H9 (cell line): ENCODE measurements at regions not wholly inside any gene's neighbourhood (a gene's known extent, or its start where the extent isn't known, plus 50 kb on each side); places are given as distances from the start of the nearest gene placed in this dataset.

Experiments used
- DNase-seq: peaks from one replicate; pipeline ENCODE4 v3.0.0-alpha.2; 2017
- H2AFZ ChIP-seq: one replicate; pipeline ENCODE4 v1.6.1; 2013; ENCODE audit warnings: mild to moderate bottlenecking, low read length, control low read depth, moderate library complexity
- H2AK5ac ChIP-seq: 2 replicates; pipeline ENCODE4 v1.6.1; 2013; ENCODE audit warnings: low read length, control low read depth, mixed read lengths; ENCODE audit not compliant: insufficient read length
- H2BK120ac ChIP-seq: one replicate; pipeline ENCODE4 v1.6.1; 2013; ENCODE audit warnings: low read depth, mild to moderate bottlenecking, low read length, control low read depth, inconsistent platforms; ENCODE audit not compliant: poor library complexity, severe bottlenecking
- H2BK12ac ChIP-seq: 2 replicates; pipeline ENCODE4 v1.6.1; 2013; ENCODE audit warnings: low read length, control low read depth, mixed read lengths, low read depth; ENCODE audit not compliant: insufficient read length
- H2BK15ac ChIP-seq: 2 replicates; pipeline ENCODE4 v1.6.1; 2013; ENCODE audit warnings: low read depth, low read length, control low read depth
- H2BK20ac ChIP-seq: one replicate; pipeline ENCODE4 v1.6.1; 2013; ENCODE audit warnings: low read depth, mild to moderate bottlenecking, low read length, control low read depth, inconsistent platforms; ENCODE audit not compliant: poor library complexity, severe bottlenecking
- H2BK5ac ChIP-seq: 2 replicates; pipeline ENCODE4 v1.6.1; 2013; ENCODE audit warnings: low read length, control low read depth, mixed read lengths; ENCODE audit not compliant: insufficient read length
- H3K14ac ChIP-seq: 2 replicates; pipeline ENCODE4 v1.6.1; 2013; ENCODE audit warnings: low read length, control low read depth; ENCODE audit not compliant: insufficient read depth
- H3K18ac ChIP-seq: 2 replicates; pipeline ENCODE4 v1.6.1; 2013; ENCODE audit warnings: low read depth, mild to moderate bottlenecking, mixed read lengths, low read length, control low read depth; ENCODE audit not compliant: insufficient read length
- H3K23ac ChIP-seq: 2 replicates; pipeline ENCODE4 v1.6.1; 2013; ENCODE audit warnings: low read length, control low read depth, mixed read lengths, low read depth; ENCODE audit not compliant: insufficient read length
- H3K23me2 ChIP-seq: 2 replicates; pipeline ENCODE4 v1.6.1; 2013; ENCODE audit warnings: low read depth, mild to moderate bottlenecking, mixed read lengths, low read length, control low read depth; ENCODE audit not compliant: insufficient read length, poor library complexity, severe bottlenecking
- H3K27ac ChIP-seq: 2 replicates; pipeline ENCODE4 v1.5.1; 2013; ENCODE audit warnings: low read length, control low read depth, mixed read lengths, low read depth; ENCODE audit not compliant: insufficient read length
- H3K27me3 ChIP-seq: 2 replicates; pipeline ENCODE4 v1.6.1; 2013; ENCODE audit warnings: low read length, control low read depth, inconsistent platforms; ENCODE audit not compliant: insufficient read depth
- H3K4ac ChIP-seq: 2 replicates; pipeline ENCODE4 v1.6.1; 2013; ENCODE audit warnings: low read depth, mild to moderate bottlenecking, control low read depth, inconsistent platforms, low read length, moderate library complexity
- H3K4me1 ChIP-seq: 2 replicates; pipeline ENCODE4 v1.6.1; 2013; ENCODE audit warnings: low read length, control low read depth, inconsistent platforms; ENCODE audit not compliant: insufficient read depth
- H3K4me2 ChIP-seq: 2 replicates; pipeline ENCODE4 v1.6.1; 2013; ENCODE audit warnings: low read length, control low read depth, mixed read lengths; ENCODE audit not compliant: insufficient read length, insufficient read depth
- H3K56ac ChIP-seq: 2 replicates; pipeline ENCODE4 v1.6.1; 2013; ENCODE audit warnings: low read depth, mild to moderate bottlenecking, mixed read lengths, low read length, control low read depth; ENCODE audit not compliant: insufficient read length
- H3K79me1 ChIP-seq: 2 replicates; pipeline ENCODE4 v1.6.1; 2013; ENCODE audit warnings: low read depth, mild to moderate bottlenecking, moderate library complexity, low read length, control low read depth, inconsistent platforms; ENCODE audit not compliant: insufficient read depth, poor library complexity, severe bottlenecking
- H3K79me2 ChIP-seq: 2 replicates; pipeline ENCODE4 v1.6.1; 2013; ENCODE audit warnings: low read length, control low read depth, inconsistent platforms; ENCODE audit not compliant: insufficient read depth
- H3K9ac ChIP-seq: 2 replicates; pipeline ENCODE4 v1.6.1; 2013; ENCODE audit warnings: low read length, control low read depth, mixed read lengths; ENCODE audit not compliant: insufficient read length; ENCODE audit errors: extremely low read depth
- H3K9me3 ChIP-seq: one replicate; pipeline ENCODE4 v1.6.1; 2013; ENCODE audit warnings: low read depth, low read length, inconsistent platforms; ENCODE audit not compliant: control insufficient read depth
- H3T11ph ChIP-seq: one replicate; pipeline ENCODE4 v1.6.1; 2013; ENCODE audit warnings: mild to moderate bottlenecking, low read length, control low read depth, inconsistent platforms
- H4K20me1 ChIP-seq: one replicate; pipeline ENCODE4 v1.6.1; 2013; ENCODE audit not compliant: control insufficient read depth, insufficient read length, insufficient read depth
- H4K5ac ChIP-seq: 2 replicates; pipeline ENCODE4 v1.6.1; 2013; ENCODE audit warnings: low read depth, mild to moderate bottlenecking, mixed read lengths, low read length, control low read depth; ENCODE audit not compliant: insufficient read length
- H4K8ac ChIP-seq: replicated peaks from 2 replicates; pipeline ENCODE4 v1.6.1; 2013; ENCODE audit warnings: low read length, control low read depth, mixed read lengths, low read depth; ENCODE audit not compliant: insufficient read length
- H4K91ac ChIP-seq: 2 replicates; pipeline ENCODE4 v1.6.1; 2013; ENCODE audit warnings: low read depth, mild to moderate bottlenecking, moderate library complexity, mixed read lengths, low read length, control low read depth; ENCODE audit not compliant: insufficient read length
- H3K27ac Mint-ChIP-seq, 3 experiments: 2 replicates in 2 of 3; 3 replicates in 1 of 3; pipeline ENCODE4 v1.8.0; 2020 to 2021; ENCODE audit warnings: mixed read lengths in 3 of 3, mild to moderate bottlenecking in 1 of 3, moderate library complexity in 1 of 3
- H3K27me3 Mint-ChIP-seq: 2 replicates; pipeline ENCODE4 v1.8.0; 2021; ENCODE audit warnings: low read depth, mild to moderate bottlenecking, moderate library complexity, mixed read lengths
- H3K36me3 Mint-ChIP-seq, 3 experiments: 2 replicates in 2 of 3; 3 replicates in 1 of 3; pipeline ENCODE4 v1.8.0; 2020 to 2021; ENCODE audit warnings: low read depth in 3 of 3, mixed read lengths in 3 of 3; ENCODE audit not compliant: insufficient read depth in 1 of 3
- H3K4me1 Mint-ChIP-seq, 2 experiments: 2 replicates each; pipeline ENCODE4 v1.8.0; 2020; ENCODE audit warnings: mixed read lengths in 2 of 2
- H3K4me3 Mint-ChIP-seq, 2 experiments: 2 replicates in 1 of 2; 3 replicates in 1 of 2; pipeline ENCODE4 v1.8.0; 2020 to 2021; ENCODE audit warnings: mild to moderate bottlenecking in 2 of 2, mixed read lengths in 2 of 2, moderate library complexity in 1 of 2
- H3K9me3 Mint-ChIP-seq, 2 experiments: 2 replicates in 1 of 2; 3 replicates in 1 of 2; pipeline ENCODE4 v1.8.0; 2020; ENCODE audit warnings: mild to moderate bottlenecking in 2 of 2, mixed read lengths in 2 of 2, moderate library complexity in 1 of 2
- CTCF ChIP-seq: fragments of 200-600 bp; sonication (generic); conservative IDR thresholded peaks from 3 replicates; pipeline ENCODE4 v1.8.0; 2021; ENCODE audit warnings: antibody characterized with exemption, mild to moderate bottlenecking
- WGBS: extraction: QIAGEN DNeasy Blood & Tissue Kit; methylation state at CpG from one replicate; pipeline ENCODE4 v1.1.7; 2013; ENCODE audit warnings: missing lambda C conversion rate, low lambda C conversion rate, mixed read lengths; ENCODE audit not compliant: insufficient read length; ENCODE audit errors: extremely low coverage; 5-methylcytosine and 5-hydroxymethylcytosine counted together

- WGBS: no CpG with 5 or more reads among the region's 3 CpGs
- no peak overlapping the region for H3K18ac ChIP-seq
- no peak overlapping the region for H2AK5ac ChIP-seq
- H2AFZ ChIP-seq: no peak overlapping the region
- H2BK5ac ChIP-seq: no peak overlapping the region
- no peak overlapping the region for H3K4ac ChIP-seq
- H3K23me2 ChIP-seq: no peaks in the 10 kb centered on the region
- no peak overlapping the region for H3K4me2 ChIP-seq
- H2BK15ac ChIP-seq: no peak overlapping the region
- H3K9me3 ChIP-seq: peaks cover 5% of the 10 kb centered on the region
- no peak overlapping the region for H2BK12ac ChIP-seq
- H3K9me3 Mint-ChIP-seq: peaks cover 3 to 5% of the 10 kb centered on the region in 2 experiments; a peak in 3 of 5 replicates
- peaks cover 0 to 6% (median 0%) of the 10 kb centered on the region in 3 experiments; a peak in 2 of 7 replicates for H3K36me3 Mint-ChIP-seq
- no peak overlapping the region for H2BK20ac ChIP-seq
- H2BK120ac ChIP-seq: no peak overlapping the region
- H3K79me2 ChIP-seq: no peaks in the 10 kb centered on the region
- H3K9ac ChIP-seq: no peak overlapping the region
- no peak overlapping the region for H3K14ac ChIP-seq
- H3K27me3 ChIP-seq: no peaks in the 10 kb centered on the region
- peaks cover 0 to 5% of the 10 kb centered on the region in 2 experiments; a peak in 2 of 4 replicates for H3K4me1 Mint-ChIP-seq
- no peak overlapping the region for H3K4me3 Mint-ChIP-seq
- H3K27ac ChIP-seq: no peak overlapping the region
- H4K20me1 ChIP-seq: no peaks in the 10 kb centered on the region
- no peaks in the 10 kb centered on the region for H3K4me1 ChIP-seq
- H4K8ac ChIP-seq: no peak overlapping the region
- H3K79me1 ChIP-seq: no peaks in the 10 kb centered on the region
- H4K91ac ChIP-seq: no peak overlapping the region
- H3K23ac ChIP-seq: no peak overlapping the region
- H3K27me3 Mint-ChIP-seq: no peaks in the 10 kb centered on the region
- no peak for TF ChIP-seq CTCF
- no peak overlapping the region for H3K56ac ChIP-seq
- no peak overlapping the region for H3K27ac Mint-ChIP-seq
- no peak for DNase-seq
- no peak overlapping the region for H4K5ac ChIP-seq
- no peak overlapping the region for H3T11ph ChIP-seq
Measured at GRCh38 chr6:104431096-104431495, 428.6 kb downstream of the HACE1 start.
